Brain microvascular endothelial cell (primary cell): ENCODE measurements at regions not wholly inside any gene's neighbourhood (a gene's known extent, or its start where the extent isn't known, plus 50 kb on each side); places are given as distances from the start of the nearest gene placed in this dataset.

ENCODE experiments used
- DNase-seq: peaks from one replicate; pipeline ENCODE4 v3.0.0-alpha.2; 2020
- H3K27ac ChIP-seq: fragments of 250-450 bp; sonication (Bioruptor Pico); 2 replicates; pipeline ENCODE4 v1.5.1; 2020; ENCODE audit warnings: mild to moderate bottlenecking, moderate library complexity
- H3K27me3 ChIP-seq: fragments of 250-450 bp; sonication (Bioruptor Pico); replicated peaks from 2 replicates; pipeline ENCODE4 v1.5.1; 2020; ENCODE audit warnings: mild to moderate bottlenecking
- H3K36me3 ChIP-seq: fragments of 250-450 bp; sonication (Bioruptor Pico); replicated peaks from 2 replicates; pipeline ENCODE4 v1.5.1; 2020; ENCODE audit warnings: mild to moderate bottlenecking
- H3K4me3 ChIP-seq: 2 replicates; pipeline ENCODE4 v1.5.1; 2011; ENCODE audit warnings: low read depth, mild to moderate bottlenecking, control low read depth, low read length, moderate library complexity
- CTCF ChIP-seq: IDR thresholded peaks from 2 replicates; pipeline ENCODE4 v1.5.1; 2011; ENCODE audit warnings: low read depth, mild to moderate bottlenecking, moderate library complexity, low read length, control low read depth, inconsistent platforms; ENCODE audit errors: missing control alignments
- in situ Hi-C: cut with HindIII; loops from 2 replicates; pipeline ENCODE4 v1.10.0; 2017; ENCODE audit warnings: low sequenced_read_pairs, low pct_ligation_motif_present

GRCh38 chr3:174725303-174725702 is 133.8 kb upstream of the NAALADL2 start:
- Histone ChIP-seq H3K27me3 (no peaks in the 10 kb centered on the region), H3K4me3 (no peak overlapping the region), H3K36me3 (no peaks in the 10 kb centered on the region), H3K27ac (no peak overlapping the region)
- no peak for DNase-seq
- TF ChIP-seq CTCF: no peak
- in situ Hi-C loops: no loop called here

- no peak overlapping the region for H3K27ac ChIP-seq
- no peak for TF ChIP-seq CTCF
- H3K36me3 ChIP-seq: no peaks in the 10 kb centered on the region
- H3K27me3 ChIP-seq: no peaks in the 10 kb centered on the region
- H3K4me3 ChIP-seq: no peak overlapping the region
- no peak for DNase-seq
- in situ Hi-C loops: no loop called here
Observed at GRCh38 chr3:174737966-174738365, 121.2 kb upstream of the NAALADL2 start.

GRCh38 chr3:174749143-174749542 is 110.0 kb upstream of the NAALADL2 start:
- Histone ChIP-seq H3K36me3 (no peaks in the 10 kb centered on the region), H3K4me3 (no peak overlapping the region), H3K27ac (no peak overlapping the region), H3K27me3 (no peaks in the 10 kb centered on the region)
- in situ Hi-C loops: no loop called here
- TF ChIP-seq CTCF: no peak
- DNase-seq: no peak

GRCh38 chr3:174755833-174756829 is 103.0 kb upstream of the NAALADL2 start:
- Histone ChIP-seq H3K4me3 (no peak overlapping the region), H3K27me3 (no peaks in the 10 kb centered on the region), H3K36me3 (no peaks in the 10 kb centered on the region), H3K27ac (no peak overlapping the region)
- no peak for TF ChIP-seq CTCF
- no peak for DNase-seq
- in situ Hi-C loops: no loop called here

- TF ChIP-seq CTCF: no peak
- no peak for DNase-seq
- in situ Hi-C loops: no loop called here
Observed at GRCh38 chr3:174758943-174759342, 100.2 kb upstream of the NAALADL2 start.

More at GRCh38 chr3:174758943-174759342, 100.2 kb upstream of the NAALADL2 start:
- Histone ChIP-seq H3K27me3 (no peaks in the 10 kb centered on the region), H3K27ac (no peak overlapping the region), H3K4me3 (no peak overlapping the region), H3K36me3 (no peaks in the 10 kb centered on the region)
